ENCODE measurements at regions not wholly inside any gene's neighbourhood (a gene's known extent, or its start where the extent isn't known, plus 50 kb on each side); places are given as distances from the start of the nearest gene placed in this dataset.

DNA sequence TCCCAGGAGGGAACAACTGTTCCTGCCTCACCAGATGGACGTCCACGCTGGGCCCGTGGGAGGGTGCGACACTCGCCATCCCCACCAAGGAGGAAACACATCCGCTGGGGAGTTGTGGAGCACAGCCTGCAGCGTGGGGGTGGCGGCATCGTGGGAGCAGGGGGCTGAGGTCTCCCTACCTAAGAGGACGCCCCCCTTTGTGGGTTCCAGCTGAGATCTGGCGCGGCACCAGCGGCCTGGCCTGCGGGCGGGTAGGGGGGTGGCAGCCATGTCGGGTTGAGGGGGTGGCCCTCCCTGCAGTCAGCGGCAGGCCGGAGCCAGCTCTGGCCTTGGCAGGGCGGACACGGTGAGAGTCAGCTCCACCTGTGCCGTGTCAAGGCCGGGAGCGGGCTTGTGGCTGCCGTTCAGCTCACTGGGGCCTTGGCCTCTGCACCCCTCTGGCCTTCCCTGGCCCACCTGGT lies 116.7 kb upstream of the CIBAR2 start:
- TF ChIP-seq, protein P1, sequence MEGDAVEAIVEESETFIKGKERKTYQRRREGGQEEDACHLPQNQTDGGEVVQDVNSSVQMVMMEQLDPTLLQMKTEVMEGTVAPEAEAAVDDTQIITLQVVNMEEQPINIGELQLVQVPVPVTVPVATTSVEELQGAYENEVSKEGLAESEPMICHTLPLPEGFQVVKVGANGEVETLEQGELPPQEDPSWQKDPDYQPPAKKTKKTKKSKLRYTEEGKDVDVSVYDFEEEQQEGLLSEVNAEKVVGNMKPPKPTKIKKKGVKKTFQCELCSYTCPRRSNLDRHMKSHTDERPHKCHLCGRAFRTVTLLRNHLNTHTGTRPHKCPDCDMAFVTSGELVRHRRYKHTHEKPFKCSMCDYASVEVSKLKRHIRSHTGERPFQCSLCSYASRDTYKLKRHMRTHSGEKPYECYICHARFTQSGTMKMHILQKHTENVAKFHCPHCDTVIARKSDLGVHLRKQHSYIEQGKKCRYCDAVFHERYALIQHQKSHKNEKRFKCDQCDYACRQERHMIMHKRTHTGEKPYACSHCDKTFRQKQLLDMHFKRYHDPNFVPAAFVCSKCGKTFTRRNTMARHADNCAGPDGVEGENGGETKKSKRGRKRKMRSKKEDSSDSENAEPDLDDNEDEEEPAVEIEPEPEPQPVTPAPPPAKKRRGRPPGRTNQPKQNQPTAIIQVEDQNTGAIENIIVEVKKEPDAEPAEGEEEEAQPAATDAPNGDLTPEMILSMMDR (optimal IDR thresholded peaks at IDR 0.05 in 1 of 3, IDR thresholded peaks at IDR 0.05 in 1 of 3, conservative IDR thresholded peaks at IDR 0.05 in 1 of 3; ENCODE audit: extremely low read depth in 1 of 3, insufficient read depth in 2 of 3, low read length in 3 of 3): no peak
- no peak for TF ChIP-seq EZH2 (IDR thresholded peaks at IDR 0.05; ENCODE audit: low read length)
